ENCODE measurements at regions not wholly inside any gene's neighbourhood (a gene's known extent, or its start where the extent isn't known, plus 50 kb on each side); places are given as distances from the start of the nearest gene placed in this dataset.

DNA sequence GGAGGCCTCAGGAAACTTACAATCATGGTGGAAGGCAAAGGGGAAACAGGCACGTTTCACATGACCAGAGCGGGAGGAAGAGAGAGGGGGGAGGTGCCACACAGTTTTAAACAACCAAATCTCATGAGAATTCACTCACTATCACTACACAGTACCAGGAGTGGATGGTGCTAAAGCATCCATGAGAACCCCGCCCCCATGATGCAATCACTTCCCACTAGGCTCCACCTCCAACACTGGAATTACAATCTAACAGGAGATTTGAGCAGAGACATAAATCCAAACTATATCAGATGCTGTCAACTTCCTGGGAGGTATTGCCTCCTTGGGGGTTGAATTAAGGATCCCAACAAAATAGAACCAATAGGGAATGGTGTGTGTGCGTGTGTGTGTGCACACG, 407.1 kb downstream of the MED10 start:
- TF ChIP-seq, protein P1, sequence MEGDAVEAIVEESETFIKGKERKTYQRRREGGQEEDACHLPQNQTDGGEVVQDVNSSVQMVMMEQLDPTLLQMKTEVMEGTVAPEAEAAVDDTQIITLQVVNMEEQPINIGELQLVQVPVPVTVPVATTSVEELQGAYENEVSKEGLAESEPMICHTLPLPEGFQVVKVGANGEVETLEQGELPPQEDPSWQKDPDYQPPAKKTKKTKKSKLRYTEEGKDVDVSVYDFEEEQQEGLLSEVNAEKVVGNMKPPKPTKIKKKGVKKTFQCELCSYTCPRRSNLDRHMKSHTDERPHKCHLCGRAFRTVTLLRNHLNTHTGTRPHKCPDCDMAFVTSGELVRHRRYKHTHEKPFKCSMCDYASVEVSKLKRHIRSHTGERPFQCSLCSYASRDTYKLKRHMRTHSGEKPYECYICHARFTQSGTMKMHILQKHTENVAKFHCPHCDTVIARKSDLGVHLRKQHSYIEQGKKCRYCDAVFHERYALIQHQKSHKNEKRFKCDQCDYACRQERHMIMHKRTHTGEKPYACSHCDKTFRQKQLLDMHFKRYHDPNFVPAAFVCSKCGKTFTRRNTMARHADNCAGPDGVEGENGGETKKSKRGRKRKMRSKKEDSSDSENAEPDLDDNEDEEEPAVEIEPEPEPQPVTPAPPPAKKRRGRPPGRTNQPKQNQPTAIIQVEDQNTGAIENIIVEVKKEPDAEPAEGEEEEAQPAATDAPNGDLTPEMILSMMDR (IDR thresholded peaks at IDR 0.05; ENCODE audit: low read depth, low read length, poor library complexity, severe bottlenecking), result no peak
- no peak for TF ChIP-seq EZH2phosphoT487 (IDR thresholded peaks at IDR 0.05; ENCODE audit: borderline replicate concordance, low read length)

Data from DOHH2 (cell line).